GM23338 (cell line): ENCODE measurements at regions not wholly inside any gene's neighbourhood (a gene's known extent, or its start where the extent isn't known, plus 50 kb on each side); places are given as distances from the start of the nearest gene placed in this dataset.

Experiments
- ATAC-seq: fragments of 200-7000 bp; cut with Tn5 transposase; 3 replicates; pipeline ENCODE4 v1.9.1; 2020
- DNase-seq: peaks from one replicate; pipeline ENCODE4 v3.0.0-alpha.2; 2015; ENCODE audit warnings: low spot score
- H2AFZ ChIP-seq: fragments of 200-600 bp; sonication (generic); 2 replicates; pipeline ENCODE4 v1.8.0; 2016; ENCODE audit warnings: antibody characterized with exemption, mild to moderate bottlenecking, moderate library complexity
- H3F3A ChIP-seq: fragments of 200-600 bp; sonication (generic); replicated peaks from 2 replicates; pipeline ENCODE4 v1.8.0; 2017; ENCODE audit warnings: antibody characterized with exemption, mixed run types, low read depth
- H3K27ac ChIP-seq: fragments of 200-600 bp; sonication (generic); 2 replicates; pipeline ENCODE4 v1.6.1; 2016; ENCODE audit warnings: low read depth
- H3K27me3 ChIP-seq: fragments of 200-600 bp; sonication (generic); 2 replicates; pipeline ENCODE4 v1.8.0; 2016; ENCODE audit warnings: mild to moderate bottlenecking, mixed run types, moderate library complexity; ENCODE audit not compliant: insufficient read depth
- H3K36me3 ChIP-seq: fragments of 200-600 bp; sonication (generic); 2 replicates; pipeline ENCODE4 v1.8.0; 2016; ENCODE audit warnings: mild to moderate bottlenecking; ENCODE audit not compliant: insufficient read depth
- H3K4me1 ChIP-seq: fragments of 200-600 bp; sonication (generic); 2 replicates; pipeline ENCODE4 v1.8.0; 2016; ENCODE audit warnings: mild to moderate bottlenecking, moderate library complexity; ENCODE audit not compliant: insufficient read depth
- H3K4me2 ChIP-seq: fragments of 200-600 bp; sonication (generic); 2 replicates; pipeline ENCODE4 v1.7.1; 2017; ENCODE audit warnings: mixed run types
- H3K4me3 ChIP-seq: fragments of 200-600 bp; sonication (generic); 2 replicates; pipeline ENCODE4 v1.6.1; 2016; ENCODE audit warnings: mixed run types
- H3K79me2 ChIP-seq: fragments of 200-600 bp; sonication (generic); replicated peaks from 2 replicates; pipeline ENCODE4 v1.8.0; 2017; ENCODE audit warnings: mild to moderate bottlenecking; ENCODE audit not compliant: insufficient read depth
- H3K9me2 ChIP-seq: fragments of 200-600 bp; sonication (generic); 2 replicates; pipeline ENCODE4 v1.8.0; 2017; ENCODE audit not compliant: insufficient read depth
- H4K20me1 ChIP-seq: fragments of 200-600 bp; sonication (generic); replicated peaks from 2 replicates; pipeline ENCODE4 v1.8.0; 2017; ENCODE audit warnings: mild to moderate bottlenecking; ENCODE audit not compliant: insufficient read depth
- H3K27ac Mint-ChIP-seq: 2 replicates; pipeline ENCODE4 v1.8.0; 2020; ENCODE audit warnings: inconsistent platforms, mild to moderate bottlenecking, moderate library complexity, mixed read lengths
- H3K27me3 Mint-ChIP-seq: 3 replicates; pipeline ENCODE4 v1.8.0; 2022; ENCODE audit warnings: low read depth, mild to moderate bottlenecking, moderate library complexity, mixed read lengths, inconsistent platforms; ENCODE audit not compliant: insufficient read depth, poor library complexity
- H3K36me3 Mint-ChIP-seq: 3 replicates; pipeline ENCODE4 v1.8.0; 2021; ENCODE audit warnings: low read depth, mild to moderate bottlenecking, inconsistent platforms, moderate library complexity, mixed read lengths
- H3K4me1 Mint-ChIP-seq: 3 replicates; pipeline ENCODE4 v1.8.0; 2020; ENCODE audit warnings: mild to moderate bottlenecking, inconsistent platforms, mixed read lengths
- H3K4me3 Mint-ChIP-seq: 3 replicates; pipeline ENCODE4 v1.8.0; 2021; ENCODE audit warnings: moderate library complexity, mild to moderate bottlenecking, inconsistent platforms, mixed read lengths
- H3K9me3 Mint-ChIP-seq: 3 replicates; pipeline ENCODE4 v1.8.0; 2020; ENCODE audit warnings: moderate library complexity, mild to moderate bottlenecking, inconsistent platforms, mixed read lengths
- CREB1 ChIP-seq: fragments of 250-450 bp; sonication (Bioruptor Pico); IDR thresholded peaks from 2 replicates; pipeline ENCODE4 v1.5.0; 2020; ENCODE audit warnings: low read depth, mild to moderate bottlenecking, moderate library complexity
- CTCF ChIP-seq, 2 experiments: fragments of 200-600 bp in 1 of 2; sonication (generic) in 1 of 2; conservative IDR thresholded peaks; 2 replicates each; pipeline versions ENCODE4 v1.5.1 to v1.6.1; 2016 to 2017; ENCODE audit warnings: antibody characterized with exemption in 2 of 2, low read depth in 2 of 2, mild to moderate bottlenecking in 2 of 2, moderate library complexity in 1 of 2
- ETS1 ChIP-seq: IDR thresholded peaks from 2 replicates; pipeline ENCODE4 v1.6.1; 2016; ENCODE audit warnings: antibody characterized with exemption
- EZH2 ChIP-seq: fragments of 200-600 bp; sonication (generic); IDR thresholded peaks from one replicate; pipeline ENCODE4 v1.8.0; 2017; ENCODE audit warnings: antibody characterized with exemption, mild to moderate bottlenecking, low read depth; ENCODE audit not compliant: unreplicated experiment
- EZH2phosphoT487 ChIP-seq: fragments of 200-600 bp; sonication (generic); IDR thresholded peaks from one replicate; pipeline ENCODE4 v1.8.1; 2018; ENCODE audit warnings: antibody characterized with exemption; ENCODE audit not compliant: unreplicated experiment
- REST ChIP-seq: IDR thresholded peaks from one replicate; pipeline ENCODE4 v1.6.1; 2018; ENCODE audit warnings: antibody characterized with exemption; ENCODE audit not compliant: unreplicated experiment
- STAT1 ChIP-seq: IDR thresholded peaks from one replicate; pipeline ENCODE4 v1.6.1; 2016; ENCODE audit warnings: antibody characterized with exemption; ENCODE audit not compliant: unreplicated experiment
- ZNF114 ChIP-seq: fragments of 250-450 bp; sonication (Bioruptor Pico); IDR thresholded peaks from 2 replicates; pipeline ENCODE4 v1.5.0; 2020; ENCODE audit warnings: mild to moderate bottlenecking, moderate library complexity
- ZNF331 ChIP-seq: fragments of 250-450 bp; sonication (Bioruptor Pico); IDR thresholded peaks from 2 replicates; pipeline ENCODE4 v1.5.0; 2020; ENCODE audit warnings: low read depth, mild to moderate bottlenecking, moderate library complexity
- ZNF462 ChIP-seq: fragments of 250-450 bp; sonication (Bioruptor Pico); IDR thresholded peaks from 2 replicates; pipeline ENCODE4 v1.5.0; 2020; ENCODE audit warnings: mild to moderate bottlenecking, moderate library complexity

GRCh38 chr9:22790329-22790728, 343.7 kb downstream of the DMRTA1 start:
- no peaks in the 10 kb centered on the region for H4K20me1 ChIP-seq

More at GRCh38 chr9:22790329-22790728, 343.7 kb downstream of the DMRTA1 start:
- Histone ChIP-seq H3K36me3 (no peaks in the 10 kb centered on the region), H3F3A (no peaks in the 10 kb centered on the region), H3K79me2 (no peaks in the 10 kb centered on the region), H3K4me2 (no peak overlapping the region), H3K27me3 (no peaks in the 10 kb centered on the region), H3K4me3 (no peak overlapping the region), H2AFZ (no peak overlapping the region), H3K27ac (no peak overlapping the region), H3K4me1 (peaks cover 10% of the 10 kb centered on the region), H3K9me2 (no peaks in the 10 kb centered on the region)
- peaks cover 8% of the 10 kb centered on the region; the same call in 2 of the 3 replicates for H3K9me3 Mint-ChIP-seq
- TF ChIP-seq REST, result no peak
- TF ChIP-seq CTCF (conservative IDR thresholded peaks at IDR 0.05; ENCODE audit: low read depth in 2 of 2), result no peak
- no peak for TF ChIP-seq EZH2
- no peak for TF ChIP-seq ZNF114 (CRISPR knock-in tag)
- TF ChIP-seq CREB1 (CRISPR knock-in tag), result no peak
- no peak for TF ChIP-seq ETS1
- no peak for TF ChIP-seq ZNF331 (CRISPR knock-in tag)
- no peak for TF ChIP-seq ZNF462 (CRISPR knock-in tag)
- TF ChIP-seq EZH2phosphoT487, result no peak
- TF ChIP-seq STAT1, result no peak
- ATAC-seq (no peak), DNase-seq (no peak)
- H3K4me1 Mint-ChIP-seq, result peaks cover 8% of the 10 kb centered on the region
- H3K27ac Mint-ChIP-seq, result no peak overlapping the region
- H3K36me3 Mint-ChIP-seq, result no peaks in the 10 kb centered on the region
- H3K4me3 Mint-ChIP-seq, result no peak overlapping the region
- H3K27me3 Mint-ChIP-seq, result peaks cover 1% of the 10 kb centered on the region
